GM21423 (cell line): ENCODE measurements at regions not wholly inside any gene's neighbourhood (a gene's known extent, or its start where the extent isn't known, plus 50 kb on each side); places are given as distances from the start of the nearest gene placed in this dataset.

ENCODE experiments used
- ATAC-seq: cut with Tn5 transposase; IDR thresholded peaks from one replicate; pipeline ENCODE4 v1.9.1; 2021; ENCODE audit warnings: mild to moderate bottlenecking, moderate library complexity; ENCODE audit not compliant: unreplicated experiment

GRCh38 chr5:164332349-164333196, 827.2 kb downstream of the MAT2B start:
- no peak for ATAC-seq

GRCh38 chr5:164335837-164336236, 830.4 kb downstream of the MAT2B start:
- ATAC-seq = no peak

- ATAC-seq = no peak
Measured at GRCh38 chr5:164336276-164336675, 830.9 kb downstream of the MAT2B start.

GRCh38 chr5:164336906-164337305, 831.5 kb downstream of the MAT2B start:
- no peak for ATAC-seq

- ATAC-seq = no peak
Measured at GRCh38 chr5:164341056-164341619, 835.7 kb downstream of the MAT2B start.

GRCh38 chr5:164345173-164345849, 839.9 kb downstream of the MAT2B start:
- ATAC-seq = no peak

GRCh38 chr5:164345853-164346252, 840.4 kb downstream of the MAT2B start:
- no peak for ATAC-seq

- no peak for ATAC-seq
Measured at GRCh38 chr5:164346785-164347630, 841.6 kb downstream of the MAT2B start.

GRCh38 chr5:164350236-164350635, 844.8 kb downstream of the MAT2B start:
- no peak for ATAC-seq

GRCh38 chr5:164351245-164351834, 845.9 kb downstream of the MAT2B start:
- ATAC-seq = no peak

GRCh38 chr5:164352695-164353094, 847.3 kb downstream of the MAT2B start:
- ATAC-seq = no peak

GRCh38 chr5:164353155-164353554, 847.7 kb downstream of the MAT2B start:
- ATAC-seq = no peak

- ATAC-seq = no peak
Measured at GRCh38 chr5:164354139-164354751, 848.8 kb downstream of the MAT2B start.

GRCh38 chr5:164355267-164355830, 849.9 kb downstream of the MAT2B start:
- no peak for ATAC-seq

GRCh38 chr5:164356790-164357189, 851.4 kb downstream of the MAT2B start:
- ATAC-seq = no peak

GRCh38 chr5:164357395-164358033, 852.1 kb downstream of the MAT2B start:
- no peak for ATAC-seq

- ATAC-seq = no peak
Measured at GRCh38 chr5:164358531-164359259, 853.3 kb downstream of the MAT2B start.
